Body of pancreas (tissue), 4 donors: ENCODE measurements at regions not wholly inside any gene's neighbourhood (a gene's known extent, or its start where the extent isn't known, plus 50 kb on each side); places are given as distances from the start of the nearest gene placed in this dataset.

ENCODE experiments used
- ATAC-seq: fragments of 150-250 bp; one replicate; pipeline ENCODE4 v1.9.1; 2016
- DNase-seq, 4 donors: peaks; one replicate each; pipeline ENCODE4 v3.0.0-alpha.2; 2019
- H3K27ac ChIP-seq, 4 donors: fragments of 200-600 bp; sonication (generic); 1 replicate in 3 of 4; 2 replicates in 1 of 4; pipeline versions ENCODE4 v1.5.1 to v1.6.1; 2016 to 2019; ENCODE audit warnings: mild to moderate bottlenecking in 1 of 4, mixed read lengths in 1 of 4, moderate library complexity in 1 of 4
- H3K27me3 ChIP-seq, 2 donors: fragments of 200-600 bp; sonication (generic); one replicate each; pipeline ENCODE4 v1.6.0; 2016; ENCODE audit warnings: mild to moderate bottlenecking in 1 of 2
- H3K36me3 ChIP-seq, 2 donors: fragments of 200-600 bp; sonication (generic); replicated peaks in 1 of 2; 2 replicates each; pipeline ENCODE4 v1.5.1; 2016; ENCODE audit warnings: low read depth in 2 of 2; ENCODE audit not compliant: insufficient read depth in 1 of 2
- H3K4me1 ChIP-seq: fragments of 200-600 bp; sonication (generic); one replicate; pipeline ENCODE4 v1.6.0; 2016
- H3K4me3 ChIP-seq, 2 donors: fragments of 200-600 bp; sonication (generic); 1 replicate in 1 of 2; 2 replicates in 1 of 2; pipeline ENCODE4 v1.5.1; 2016 to 2019
- H3K9me3 ChIP-seq, 3 donors: fragments of 200-600 bp; sonication (generic); 1 replicate in 2 of 3; 2 replicates in 1 of 3; pipeline ENCODE4 v1.5.1; 2016
- POLR2A ChIP-seq, 3 donors: fragments of 450-650 bp; IDR thresholded peaks; one replicate each; pipeline ENCODE4 v1.6.1; 2016; ENCODE audit warnings: antibody characterized with exemption in 3 of 3, mild to moderate bottlenecking in 2 of 3
- WGBS, 2 donors: methylation state at CpG; one replicate each; pipeline ENCODE4 v1.1.5; 2017; 5-methylcytosine and 5-hydroxymethylcytosine counted together
- intact Hi-C: fragments of 100-400 bp; cut with DNase I; formaldehyde crosslinking; loops from one replicate; pipeline ENCODE4 v1.15.1; 2023
- TF ChIP-seq, protein P1 (sequence below), 7 experiments: fragments of 450-650 bp in 4 of 7; fragments of 200-600 bp in 3 of 7; sonication (generic) in 3 of 7; IDR thresholded peaks; one replicate each; pipeline ENCODE4 v1.5.1; 2016 to 2019; ENCODE audit warnings: antibody characterized with exemption in 7 of 7

DNA sequence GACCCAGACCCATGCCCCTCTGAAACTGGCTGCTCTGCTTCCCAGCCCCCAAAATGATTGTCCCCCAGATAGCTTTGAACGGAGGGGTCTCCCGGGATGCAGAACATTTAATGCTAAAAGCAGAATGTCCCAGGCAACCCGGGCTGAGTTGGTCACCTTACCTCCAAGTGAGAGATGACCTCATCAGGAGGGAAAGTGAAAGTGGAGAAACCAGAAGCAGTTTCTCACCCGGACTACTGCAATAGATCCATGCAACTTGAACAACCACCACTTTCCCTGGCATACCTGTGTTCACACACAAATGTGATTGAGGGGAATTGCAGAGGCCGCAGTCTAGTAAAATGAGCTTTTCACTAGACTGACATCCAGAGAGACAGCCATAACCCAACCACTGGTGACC, 75.3 kb upstream of the NPAS2 start:
- WGBS, 2 donors: 69 to 78% methylated on average over 5 of the region's 5 CpGs
- Histone ChIP-seq H3K27ac (peak overlapping the region in 3 of 4 donors; percentile 10 to 48 (median 26)), H3K9me3 (no peaks in the 10 kb centered on the region), H3K4me1 (no peaks in the 10 kb centered on the region), H3K4me3 (no peak overlapping the region), H3K36me3 (no peaks in the 10 kb centered on the region), H3K27me3 (no peaks in the 10 kb centered on the region)
- intact Hi-C loops: no loop called here
- ATAC-seq: peak; percentile 82
- peak in 2 of 4 donors; percentile 21 to 26 for DNase-seq
- TF ChIP-seq POLR2A (IDR thresholded peaks at IDR 0.05): no peak
- TF ChIP-seq, protein P1, sequence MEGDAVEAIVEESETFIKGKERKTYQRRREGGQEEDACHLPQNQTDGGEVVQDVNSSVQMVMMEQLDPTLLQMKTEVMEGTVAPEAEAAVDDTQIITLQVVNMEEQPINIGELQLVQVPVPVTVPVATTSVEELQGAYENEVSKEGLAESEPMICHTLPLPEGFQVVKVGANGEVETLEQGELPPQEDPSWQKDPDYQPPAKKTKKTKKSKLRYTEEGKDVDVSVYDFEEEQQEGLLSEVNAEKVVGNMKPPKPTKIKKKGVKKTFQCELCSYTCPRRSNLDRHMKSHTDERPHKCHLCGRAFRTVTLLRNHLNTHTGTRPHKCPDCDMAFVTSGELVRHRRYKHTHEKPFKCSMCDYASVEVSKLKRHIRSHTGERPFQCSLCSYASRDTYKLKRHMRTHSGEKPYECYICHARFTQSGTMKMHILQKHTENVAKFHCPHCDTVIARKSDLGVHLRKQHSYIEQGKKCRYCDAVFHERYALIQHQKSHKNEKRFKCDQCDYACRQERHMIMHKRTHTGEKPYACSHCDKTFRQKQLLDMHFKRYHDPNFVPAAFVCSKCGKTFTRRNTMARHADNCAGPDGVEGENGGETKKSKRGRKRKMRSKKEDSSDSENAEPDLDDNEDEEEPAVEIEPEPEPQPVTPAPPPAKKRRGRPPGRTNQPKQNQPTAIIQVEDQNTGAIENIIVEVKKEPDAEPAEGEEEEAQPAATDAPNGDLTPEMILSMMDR (IDR thresholded peaks at IDR 0.05): no peak

DNA sequence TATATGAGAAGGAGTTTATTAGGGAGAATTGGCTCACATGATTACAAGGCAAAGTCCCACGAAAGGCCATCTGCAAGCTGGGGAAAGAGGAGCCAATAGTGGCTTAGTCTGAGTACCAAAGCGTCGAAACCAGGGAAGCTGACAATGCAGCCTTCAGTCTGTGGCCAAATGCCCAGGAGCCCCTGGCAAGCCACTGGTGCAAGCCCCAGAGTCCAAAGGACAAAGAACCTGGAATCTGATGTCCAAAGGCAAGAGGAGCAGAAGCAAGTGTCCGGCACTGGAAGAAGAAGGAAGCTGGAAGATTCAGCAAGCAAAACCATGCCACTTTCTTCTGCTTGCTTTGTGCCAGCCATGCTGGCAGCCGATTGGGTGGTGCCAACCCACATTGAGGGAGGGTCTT, 74.3 kb upstream of the NPAS2 start:
- DNase-seq (no peak), ATAC-seq (no peak)
- WGBS, 2 donors: 83 to 96% methylated on average over 5 of the region's 5 CpGs
- no peaks in the 10 kb centered on the region for H3K36me3 ChIP-seq
- intact Hi-C loops: no loop called here
- no peaks in the 10 kb centered on the region for H3K27me3 ChIP-seq
- no peak overlapping the region for H3K27ac ChIP-seq
- no peaks in the 10 kb centered on the region for H3K4me1 ChIP-seq
- TF ChIP-seq, protein P1 (IDR thresholded peaks at IDR 0.05): no peak
- no peak for TF ChIP-seq POLR2A (IDR thresholded peaks at IDR 0.05)
- no peaks in the 10 kb centered on the region for H3K9me3 ChIP-seq
- H3K4me3 ChIP-seq: no peak overlapping the region

DNA sequence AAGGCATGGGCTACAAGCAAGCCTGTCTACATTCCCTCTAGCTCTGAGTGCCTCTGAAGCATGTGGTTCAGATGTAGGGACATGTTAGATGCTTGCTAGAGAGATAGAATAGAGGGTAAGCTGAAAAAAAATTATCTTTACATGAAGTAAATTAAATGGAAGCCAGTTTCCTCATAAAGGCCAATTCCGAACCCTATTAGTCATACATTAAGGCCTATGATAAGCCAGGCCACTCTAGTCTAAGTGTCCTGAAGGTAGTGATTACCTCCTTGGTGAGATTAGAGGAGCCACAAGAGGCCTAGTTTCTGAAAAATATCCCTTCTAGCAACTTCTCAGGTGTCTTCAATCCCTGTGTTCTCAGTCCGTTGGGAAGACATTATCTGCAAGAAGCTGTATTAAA, 72.4 kb upstream of the NPAS2 start:
- no peak overlapping the region for H3K4me3 ChIP-seq
- no peak overlapping the region for H3K27ac ChIP-seq
- no peaks in the 10 kb centered on the region for H3K4me1 ChIP-seq
- DNase-seq (no peak), ATAC-seq (no peak)
- H3K27me3 ChIP-seq: no peaks in the 10 kb centered on the region
- H3K9me3 ChIP-seq: no peaks in the 10 kb centered on the region
- TF ChIP-seq, protein P1 (IDR thresholded peaks at IDR 0.05): no peak
- TF ChIP-seq POLR2A (IDR thresholded peaks at IDR 0.05): no peak
- no peaks in the 10 kb centered on the region for H3K36me3 ChIP-seq
- WGBS, 2 donors: 85 to 87% methylated on average over 2 of the region's 2 CpGs
- intact Hi-C loops: no loop called here

DNA sequence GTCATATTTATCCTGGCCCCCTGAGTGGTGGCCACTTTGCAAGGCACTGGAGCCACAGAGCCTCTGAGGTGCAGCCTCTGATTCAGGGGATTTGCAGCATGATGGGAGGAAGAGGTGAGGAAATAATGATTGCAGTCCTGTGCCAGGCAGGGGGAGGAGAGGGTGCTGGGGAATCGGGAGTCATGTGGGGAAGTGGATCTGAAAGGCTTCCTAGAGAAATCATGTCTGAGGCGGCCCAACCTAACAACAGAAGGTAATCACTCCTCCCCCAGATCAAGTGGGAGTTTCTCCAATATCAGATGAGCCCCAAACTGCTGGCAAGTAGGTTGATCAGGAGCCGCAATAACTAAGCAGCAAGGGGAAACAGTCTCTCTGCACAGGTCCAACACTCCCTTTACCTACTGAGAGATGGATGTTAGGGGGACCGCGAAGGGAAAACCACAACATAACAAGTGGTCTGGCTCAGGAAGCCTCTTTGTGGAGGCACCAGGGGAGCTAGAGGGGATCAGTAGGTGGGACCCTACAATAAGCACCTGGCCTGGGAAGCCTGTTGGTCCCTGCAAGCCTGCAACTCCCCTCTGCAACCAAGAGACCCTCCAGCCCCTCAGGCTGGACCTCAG, 71.8 kb upstream of the NPAS2 start:
- TF ChIP-seq POLR2A (IDR thresholded peaks at IDR 0.05): no peak
- TF ChIP-seq, protein P1 (IDR thresholded peaks at IDR 0.05): no peak
- DNase-seq (no peak), ATAC-seq (no peak)
- H3K9me3 ChIP-seq: no peaks in the 10 kb centered on the region
- H3K27me3 ChIP-seq: no peaks in the 10 kb centered on the region
- WGBS, 2 donors: 70 to 88% methylated on average over 5 of the region's 5 CpGs
- H3K4me1 ChIP-seq: no peaks in the 10 kb centered on the region
- intact Hi-C loops: no loop called here
- no peak overlapping the region for H3K4me3 ChIP-seq
- H3K27ac ChIP-seq: no peak overlapping the region
- no peaks in the 10 kb centered on the region for H3K36me3 ChIP-seq

DNA sequence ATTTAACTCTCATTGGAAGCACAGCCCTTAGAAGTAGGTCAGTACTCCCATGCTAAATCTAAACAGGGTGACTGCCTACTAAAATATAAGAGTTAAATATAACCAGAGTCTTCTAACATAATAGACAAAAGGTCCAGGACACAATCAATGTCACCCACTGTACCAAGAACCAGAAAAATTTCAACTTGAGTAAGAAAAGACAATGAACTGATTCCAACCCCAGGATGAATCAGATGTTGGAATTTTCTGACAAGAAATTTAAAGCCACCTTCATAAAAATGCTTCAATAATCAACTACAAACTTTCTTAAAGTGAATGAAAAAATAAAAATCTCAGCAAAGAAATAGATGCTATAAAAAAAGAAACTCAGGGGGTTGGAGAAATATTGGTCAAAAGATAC, 71.3 kb upstream of the NPAS2 start:
- TF ChIP-seq, protein P1 (IDR thresholded peaks at IDR 0.05): no peak
- no peak for TF ChIP-seq POLR2A (IDR thresholded peaks at IDR 0.05)

More for the DNA sequence above, 71.3 kb upstream of the NPAS2 start:
- Histone ChIP-seq H3K9me3 (no peaks in the 10 kb centered on the region), H3K27me3 (no peaks in the 10 kb centered on the region), H3K36me3 (no peaks in the 10 kb centered on the region), H3K4me3 (no peak overlapping the region), H3K4me1 (no peaks in the 10 kb centered on the region), H3K27ac (no peak overlapping the region)
- intact Hi-C loops: no loop called here
- DNase-seq (no peak), ATAC-seq (no peak)
